GM18507 (cell line): ENCODE measurements at regions not wholly inside any gene's neighbourhood (a gene's known extent, or its start where the extent isn't known, plus 50 kb on each side); places are given as distances from the start of the nearest gene placed in this dataset.
"Not testable (repeated sequence)": the region's sequence is repeated elsewhere in the genome, so short reads cannot be mapped to it uniquely, and the experiment has no call there.

Experiments
- DNase-seq: peaks from one replicate; pipeline ENCODE4 v3.0.0; 2011; ENCODE audit warnings: low read depth; ENCODE audit not compliant: insufficient read length; ENCODE audit errors: extremely low spot score
- FAIRE-seq: peaks from 2 replicates; lab custom pipeline; 2011; peaks lifted over from hg19 to GRCh38; lab: Jason Lieb, UNC

- not testable (repeated sequence) for FAIRE-seq, DNase-seq
Observed at GRCh38 chrX:89539150-89539549, 382.6 kb upstream of the TGIF2LX start.

- peak; percentile 9 for FAIRE-seq
- DNase-seq, result not testable (repeated sequence)
Observed at GRCh38 chrX:89557146-89557545, 364.6 kb upstream of the TGIF2LX start.

- FAIRE-seq, DNase-seq: not testable (repeated sequence)
Observed at GRCh38 chrX:89562079-89562478, 359.6 kb upstream of the TGIF2LX start.

- not testable (repeated sequence) for DNase-seq, FAIRE-seq
Observed at GRCh38 chrX:89563107-89563506, 358.6 kb upstream of the TGIF2LX start.

GRCh38 chrX:89567787-89568186, 353.9 kb upstream of the TGIF2LX start:
- not testable (repeated sequence) for FAIRE-seq, DNase-seq

GRCh38 chrX:89581868-89582267, 339.8 kb upstream of the TGIF2LX start:
- not testable (repeated sequence) for DNase-seq, FAIRE-seq

GRCh38 chrX:89631858-89632257, 289.9 kb upstream of the TGIF2LX start:
- FAIRE-seq, DNase-seq: not testable (repeated sequence)

- DNase-seq, FAIRE-seq: not testable (repeated sequence)
Observed at GRCh38 chrX:89635887-89636286, 285.8 kb upstream of the TGIF2LX start.

GRCh38 chrX:89658662-89659061, 263.0 kb upstream of the TGIF2LX start:
- peak; percentile 64 for FAIRE-seq
- not testable (repeated sequence) for DNase-seq

- DNase-seq, result not testable (repeated sequence)
- peak; percentile 41 for FAIRE-seq
Observed at GRCh38 chrX:89706481-89706880, 215.2 kb upstream of the TGIF2LX start.

GRCh38 chrX:89707363-89707927, 214.3 kb upstream of the TGIF2LX start:
- peak; percentile 12 for FAIRE-seq

GRCh38 chrX:89734367-89734766, 187.3 kb upstream of the TGIF2LX start:
- not testable (repeated sequence) for DNase-seq, FAIRE-seq

More at GRCh38 chrX:89707363-89707927, 214.3 kb upstream of the TGIF2LX start:
- not testable (repeated sequence) for DNase-seq

- DNase-seq, FAIRE-seq: not testable (repeated sequence)
Observed at GRCh38 chrX:89756466-89756865, 165.2 kb upstream of the TGIF2LX start.

- DNase-seq, FAIRE-seq: not testable (repeated sequence)
Observed at GRCh38 chrX:89757767-89758166, 163.9 kb upstream of the TGIF2LX start.

GRCh38 chrX:89759076-89759685, 162.5 kb upstream of the TGIF2LX start:
- FAIRE-seq, DNase-seq: not testable (repeated sequence)

GRCh38 chrX:89771639-89772038, 150.1 kb upstream of the TGIF2LX start:
- FAIRE-seq, DNase-seq: not testable (repeated sequence)

GRCh38 chrX:89811440-89811839, 110.3 kb upstream of the TGIF2LX start:
- FAIRE-seq, DNase-seq: not testable (repeated sequence)

GRCh38 chrX:89839723-89840122, 82.0 kb upstream of the TGIF2LX start:
- not testable (repeated sequence) for DNase-seq, FAIRE-seq

- DNase-seq, result not testable (repeated sequence)
- FAIRE-seq, result peak; percentile 72
Observed at GRCh38 chrX:89871662-89872061, 50.0 kb upstream of the TGIF2LX start.
